ENCODE measurements at regions not wholly inside any gene's neighbourhood (a gene's known extent, or its start where the extent isn't known, plus 50 kb on each side); places are given as distances from the start of the nearest gene placed in this dataset.

GRCh38 chrX:56025872-56026571 is 206.1 kb upstream of the KLF8 start:
- TF ChIP-seq CTCF (IDR thresholded peaks at IDR 0.05) (no peak), POLR2A (IDR thresholded peaks at IDR 0.05) (no peak)

All from Peyer's patch (tissue), 4 donors.